Jurkat, Clone E6-1 (cell line): ENCODE measurements at regions not wholly inside any gene's neighbourhood (a gene's known extent, or its start where the extent isn't known, plus 50 kb on each side); places are given as distances from the start of the nearest gene placed in this dataset.
"Not testable (repeated sequence)": the region's sequence is repeated elsewhere in the genome, so short reads cannot be mapped to it uniquely, and the experiment has no call there.

Experiments
- DNase-seq: peaks from one replicate; pipeline ENCODE4 v3.0.0-alpha.2; 2011; ENCODE audit warnings: low read depth, low spot score
- H3K4me3 ChIP-seq: 2 replicates; pipeline ENCODE4 v1.5.1; 2011; ENCODE audit warnings: mild to moderate bottlenecking, low read length, control low read depth, moderate library complexity

GRCh38 chr14:46464341-46464740 is 187.2 kb downstream of the RPL10L start:
- no peak overlapping the region for H3K4me3 ChIP-seq
- DNase-seq = no peak

- no peak for DNase-seq
These were observed 199.8 kb downstream of the RPL10L start for GRCh38 chr14:46451800-46452199.

GRCh38 chr14:46444666-46445065 is 206.9 kb downstream of the RPL10L start:
- no peak overlapping the region for H3K4me3 ChIP-seq
- no peak for DNase-seq

More at GRCh38 chr14:46451800-46452199, 199.8 kb downstream of the RPL10L start:
- H3K4me3 ChIP-seq = no peak overlapping the region

GRCh38 chr14:46433381-46433780 is 218.2 kb downstream of the RPL10L start:
- no peak for DNase-seq
- no peak overlapping the region for H3K4me3 ChIP-seq

GRCh38 chr14:46432516-46432915 is 219.1 kb downstream of the RPL10L start:
- DNase-seq = no peak
- no peak overlapping the region for H3K4me3 ChIP-seq

GRCh38 chr14:46417066-46417465 is 234.5 kb downstream of the RPL10L start:
- no peak for DNase-seq
- H3K4me3 ChIP-seq = no peak overlapping the region

- H3K4me3 ChIP-seq = no peak overlapping the region
These were observed 246.4 kb downstream of the RPL10L start for GRCh38 chr14:46404865-46405811.

GRCh38 chr14:46402001-46402690 is 249.4 kb downstream of the RPL10L start:
- DNase-seq, H3K4me3 ChIP-seq: not testable (repeated sequence)

More at GRCh38 chr14:46404865-46405811, 246.4 kb downstream of the RPL10L start:
- DNase-seq = no peak

- DNase-seq = no peak
- H3K4me3 ChIP-seq = no peak overlapping the region
These were observed 250.5 kb downstream of the RPL10L start for GRCh38 chr14:46401066-46401465.

- H3K4me3 ChIP-seq = no peak overlapping the region
- DNase-seq = no peak
These were observed 252.5 kb downstream of the RPL10L start for GRCh38 chr14:46399049-46399448.

- no peak for DNase-seq
- no peak overlapping the region for H3K4me3 ChIP-seq
These were observed 267.0 kb downstream of the RPL10L start for GRCh38 chr14:46384611-46385010.

- no peak for DNase-seq
- H3K4me3 ChIP-seq = no peak overlapping the region
These were observed 269.9 kb downstream of the RPL10L start for GRCh38 chr14:46381674-46382073.

GRCh38 chr14:46378248-46378647 is 273.3 kb downstream of the RPL10L start:
- DNase-seq = no peak
- no peak overlapping the region for H3K4me3 ChIP-seq

- H3K4me3 ChIP-seq = no peak overlapping the region
- no peak for DNase-seq
These were observed 274.3 kb downstream of the RPL10L start for GRCh38 chr14:46377305-46377704.

GRCh38 chr14:46369391-46369790 is 282.2 kb downstream of the RPL10L start:
- H3K4me3 ChIP-seq = no peak overlapping the region
- no peak for DNase-seq

- no peak overlapping the region for H3K4me3 ChIP-seq
- no peak for DNase-seq
These were observed 283.3 kb downstream of the RPL10L start for GRCh38 chr14:46368275-46368674.

- no peak for DNase-seq
- H3K4me3 ChIP-seq = no peak overlapping the region
These were observed 298.7 kb downstream of the RPL10L start for GRCh38 chr14:46352844-46353243.

- peak; percentile 16 for DNase-seq
- no peak overlapping the region for H3K4me3 ChIP-seq
These were observed 307.1 kb downstream of the RPL10L start for GRCh38 chr14:46344327-46344937.

- no peak for DNase-seq
- no peak overlapping the region for H3K4me3 ChIP-seq
These were observed 325.8 kb downstream of the RPL10L start for GRCh38 chr14:46325777-46326176.

- DNase-seq = no peak
These were observed 326.4 kb downstream of the RPL10L start for GRCh38 chr14:46325157-46325556.

More at GRCh38 chr14:46325157-46325556, 326.4 kb downstream of the RPL10L start:
- no peak overlapping the region for H3K4me3 ChIP-seq
